ENCODE measurements at regions not wholly inside any gene's neighbourhood (a gene's known extent, or its start where the extent isn't known, plus 50 kb on each side); places are given as distances from the start of the nearest gene placed in this dataset.

DNA sequence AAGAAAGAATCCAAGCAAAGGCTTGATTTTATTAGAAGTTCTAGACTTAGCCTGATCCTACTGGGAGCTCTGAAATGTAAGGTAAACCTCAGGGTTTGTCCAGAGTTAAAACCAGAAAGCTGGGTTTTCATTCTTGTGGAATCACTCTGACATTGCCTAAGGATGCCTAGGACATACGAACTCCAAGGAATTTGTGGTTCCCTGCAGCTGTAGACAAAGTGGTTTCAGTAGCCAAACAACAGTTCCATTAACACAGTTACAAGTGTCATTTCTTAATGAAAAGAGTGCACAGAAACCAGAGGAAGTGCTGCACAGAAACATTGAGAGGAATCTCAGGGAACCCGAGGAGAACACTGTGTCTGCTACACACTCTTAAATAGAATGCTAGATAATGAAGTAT lies 221.4 kb upstream of the ST6GAL2 start:
- peaks cover 10% of the 10 kb centered on the region for H3K9me3 Mint-ChIP-seq (ENCODE audit: low read depth, unreplicated experiment)
- no peak overlapping the region for H3K27ac Mint-ChIP-seq (ENCODE audit: unreplicated experiment)
- H3K4me1 Mint-ChIP-seq (ENCODE audit: low read depth, unreplicated experiment) = no peaks in the 10 kb centered on the region
- no peaks in the 10 kb centered on the region for H3K36me3 Mint-ChIP-seq (ENCODE audit: insufficient read depth, unreplicated experiment)
- BruUV-seq (replicated peaks) = no TSS peak
- intact Hi-C loops (cut with micrococcal nuclease; ENCODE audit: unreplicated experiment) = no loop called here
- TF ChIP-seq, protein P1, sequence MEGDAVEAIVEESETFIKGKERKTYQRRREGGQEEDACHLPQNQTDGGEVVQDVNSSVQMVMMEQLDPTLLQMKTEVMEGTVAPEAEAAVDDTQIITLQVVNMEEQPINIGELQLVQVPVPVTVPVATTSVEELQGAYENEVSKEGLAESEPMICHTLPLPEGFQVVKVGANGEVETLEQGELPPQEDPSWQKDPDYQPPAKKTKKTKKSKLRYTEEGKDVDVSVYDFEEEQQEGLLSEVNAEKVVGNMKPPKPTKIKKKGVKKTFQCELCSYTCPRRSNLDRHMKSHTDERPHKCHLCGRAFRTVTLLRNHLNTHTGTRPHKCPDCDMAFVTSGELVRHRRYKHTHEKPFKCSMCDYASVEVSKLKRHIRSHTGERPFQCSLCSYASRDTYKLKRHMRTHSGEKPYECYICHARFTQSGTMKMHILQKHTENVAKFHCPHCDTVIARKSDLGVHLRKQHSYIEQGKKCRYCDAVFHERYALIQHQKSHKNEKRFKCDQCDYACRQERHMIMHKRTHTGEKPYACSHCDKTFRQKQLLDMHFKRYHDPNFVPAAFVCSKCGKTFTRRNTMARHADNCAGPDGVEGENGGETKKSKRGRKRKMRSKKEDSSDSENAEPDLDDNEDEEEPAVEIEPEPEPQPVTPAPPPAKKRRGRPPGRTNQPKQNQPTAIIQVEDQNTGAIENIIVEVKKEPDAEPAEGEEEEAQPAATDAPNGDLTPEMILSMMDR (IDR thresholded peaks at IDR 0.05; ENCODE audit: unreplicated experiment) = no peak
- no peak overlapping the region for H3K4me3 Mint-ChIP-seq (ENCODE audit: low read depth, unreplicated experiment)
- CTCF ChIA-PET = no interaction called here
- DNase-seq = no peak
- H3K27me3 Mint-ChIP-seq (ENCODE audit: unreplicated experiment) = no peaks in the 10 kb centered on the region

DNA sequence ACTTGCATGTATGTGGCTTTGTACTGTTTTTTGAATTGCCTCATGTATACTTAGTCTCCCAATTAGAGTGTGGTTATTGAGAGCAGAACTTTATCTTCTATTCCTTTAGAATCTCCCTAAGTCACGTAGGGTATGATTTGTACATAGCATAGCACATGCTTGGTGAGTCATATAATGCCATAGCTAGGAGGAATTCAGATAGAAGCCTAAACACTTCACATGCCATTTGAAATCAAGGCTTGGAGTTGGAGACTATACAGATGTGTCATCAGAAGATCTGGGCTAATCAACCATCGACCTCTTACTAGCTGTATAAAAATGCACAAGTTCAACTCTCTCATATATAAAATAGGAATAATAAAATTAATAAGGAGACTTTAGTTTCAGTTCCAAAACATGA lies 222.6 kb upstream of the ST6GAL2 start:
- TF ChIP-seq, protein P1 (IDR thresholded peaks at IDR 0.05; ENCODE audit: unreplicated experiment) = no peak
- Mint-ChIP-seq H3K27me3 (ENCODE audit: unreplicated experiment) (no peaks in the 10 kb centered on the region), H3K36me3 (ENCODE audit: insufficient read depth, unreplicated experiment) (no peaks in the 10 kb centered on the region), H3K4me3 (ENCODE audit: low read depth, unreplicated experiment) (no peak overlapping the region), H3K9me3 (ENCODE audit: low read depth, unreplicated experiment) (peaks cover 10% of the 10 kb centered on the region), H3K4me1 (ENCODE audit: low read depth, unreplicated experiment) (no peaks in the 10 kb centered on the region), H3K27ac (ENCODE audit: unreplicated experiment) (no peak overlapping the region)
- intact Hi-C loops (cut with micrococcal nuclease; ENCODE audit: unreplicated experiment) = no loop called here
- DNase-seq = no peak
- CTCF ChIA-PET = no interaction called here
- no TSS peak for BruUV-seq (replicated peaks)

DNA sequence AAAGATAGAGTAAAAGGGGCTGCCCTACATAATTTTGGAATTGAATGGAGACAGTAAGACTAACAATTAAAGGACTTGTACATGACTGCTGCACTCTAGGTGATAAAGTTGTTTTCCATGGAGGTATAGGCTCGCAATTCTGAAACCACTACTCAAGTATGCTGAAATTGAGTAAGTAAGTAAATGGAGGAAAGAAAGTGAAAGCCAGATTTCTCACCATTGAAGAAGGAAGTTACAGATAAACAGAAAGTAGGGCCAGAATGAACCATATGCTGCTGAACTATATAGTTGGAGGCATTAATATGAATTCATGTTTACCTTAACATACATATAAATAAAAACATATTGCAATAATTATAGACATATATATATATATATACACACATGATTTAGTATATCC lies 225.7 kb upstream of the ST6GAL2 start:
- no TSS peak for BruUV-seq (replicated peaks)
- Mint-ChIP-seq H3K9me3 (ENCODE audit: low read depth, unreplicated experiment) (peaks cover 10% of the 10 kb centered on the region), H3K4me3 (ENCODE audit: low read depth, unreplicated experiment) (no peak overlapping the region), H3K27me3 (ENCODE audit: unreplicated experiment) (no peaks in the 10 kb centered on the region), H3K4me1 (ENCODE audit: low read depth, unreplicated experiment) (no peaks in the 10 kb centered on the region), H3K36me3 (ENCODE audit: insufficient read depth, unreplicated experiment) (no peaks in the 10 kb centered on the region), H3K27ac (ENCODE audit: unreplicated experiment) (no peak overlapping the region)
- intact Hi-C loops (cut with micrococcal nuclease; ENCODE audit: unreplicated experiment) = no loop called here
- TF ChIP-seq, protein P1 (IDR thresholded peaks at IDR 0.05; ENCODE audit: unreplicated experiment) = no peak
- no peak for DNase-seq
- CTCF ChIA-PET = no interaction called here

DNA sequence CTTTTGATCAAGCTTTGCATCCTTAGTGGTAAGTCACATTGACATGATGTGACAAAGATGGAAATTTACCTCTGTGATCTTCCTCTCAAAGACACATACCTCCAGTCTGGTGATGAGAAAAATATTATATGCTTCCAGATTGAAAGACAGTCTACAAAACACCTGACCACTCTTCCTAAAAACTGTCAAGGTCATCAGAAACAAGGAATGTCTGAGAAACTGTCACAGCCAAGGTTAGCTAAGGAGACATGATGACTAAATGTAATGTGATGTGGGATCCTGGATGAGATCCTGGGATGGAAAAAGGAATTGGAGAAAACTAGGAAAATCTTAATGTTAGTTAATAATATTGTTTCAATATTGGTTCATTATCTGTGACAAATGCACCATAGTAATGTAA lies 226.6 kb upstream of the ST6GAL2 start:
- Mint-ChIP-seq H3K36me3 (ENCODE audit: insufficient read depth, unreplicated experiment) (no peaks in the 10 kb centered on the region), H3K27me3 (ENCODE audit: unreplicated experiment) (no peaks in the 10 kb centered on the region), H3K4me3 (ENCODE audit: low read depth, unreplicated experiment) (no peak overlapping the region), H3K9me3 (ENCODE audit: low read depth, unreplicated experiment) (peaks cover 10% of the 10 kb centered on the region), H3K4me1 (ENCODE audit: low read depth, unreplicated experiment) (no peaks in the 10 kb centered on the region), H3K27ac (ENCODE audit: unreplicated experiment) (no peak overlapping the region)
- intact Hi-C loops (cut with micrococcal nuclease; ENCODE audit: unreplicated experiment) = no loop called here
- BruUV-seq (replicated peaks) = no TSS peak
- DNase-seq = no peak
- TF ChIP-seq, protein P1 (IDR thresholded peaks at IDR 0.05; ENCODE audit: unreplicated experiment) = no peak
- CTCF ChIA-PET = no interaction called here

DNA sequence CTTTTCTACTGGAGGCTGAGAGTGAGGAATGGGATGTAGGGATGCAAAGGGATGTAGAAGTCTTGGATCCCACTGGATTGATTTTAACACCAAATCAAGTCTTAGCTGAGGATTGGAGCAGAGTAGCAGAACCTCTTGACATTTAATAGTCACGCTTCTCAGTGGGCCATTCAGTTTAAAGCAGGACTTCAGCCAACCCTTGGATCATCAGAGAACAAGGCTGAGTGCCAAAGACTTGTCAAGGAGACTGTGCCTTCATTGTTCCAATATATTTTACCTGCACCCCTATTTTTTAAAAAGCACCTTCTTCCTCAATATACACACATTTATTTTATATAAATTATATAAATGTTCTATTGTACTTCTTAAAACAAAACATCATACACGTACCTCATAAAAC lies 242.4 kb upstream of the ST6GAL2 start:
- TF ChIP-seq, protein P1 (IDR thresholded peaks at IDR 0.05; ENCODE audit: unreplicated experiment) = no peak
- Mint-ChIP-seq H3K4me3 (ENCODE audit: low read depth, unreplicated experiment) (no peak overlapping the region), H3K27ac (ENCODE audit: unreplicated experiment) (no peak overlapping the region), H3K27me3 (ENCODE audit: unreplicated experiment) (no peaks in the 10 kb centered on the region), H3K36me3 (ENCODE audit: insufficient read depth, unreplicated experiment) (no peaks in the 10 kb centered on the region), H3K9me3 (ENCODE audit: low read depth, unreplicated experiment) (peaks cover 9% of the 10 kb centered on the region), H3K4me1 (ENCODE audit: low read depth, unreplicated experiment) (no peaks in the 10 kb centered on the region)
- DNase-seq = no peak
- CTCF ChIA-PET = no interaction called here
- intact Hi-C loops (cut with micrococcal nuclease; ENCODE audit: unreplicated experiment) = no loop called here
- BruUV-seq (replicated peaks) = no TSS peak
